Astrocyte of the hippocampus (primary cell): ENCODE measurements at regions not wholly inside any gene's neighbourhood (a gene's known extent, or its start where the extent isn't known, plus 50 kb on each side); places are given as distances from the start of the nearest gene placed in this dataset.
A peak's percentile ranks its signal among the peaks of the same experiment; 100 is the strongest.

Experiments
- DNase-seq: peaks from one replicate; pipeline ENCODE4 v3.0.0; 2011; ENCODE audit warnings: low read depth, low spot score

- DNase-seq: peak; percentile 59
Observed at GRCh38 chr4:27836523-27836922, 975.9 kb downstream of the STIM2 start.

DNA sequence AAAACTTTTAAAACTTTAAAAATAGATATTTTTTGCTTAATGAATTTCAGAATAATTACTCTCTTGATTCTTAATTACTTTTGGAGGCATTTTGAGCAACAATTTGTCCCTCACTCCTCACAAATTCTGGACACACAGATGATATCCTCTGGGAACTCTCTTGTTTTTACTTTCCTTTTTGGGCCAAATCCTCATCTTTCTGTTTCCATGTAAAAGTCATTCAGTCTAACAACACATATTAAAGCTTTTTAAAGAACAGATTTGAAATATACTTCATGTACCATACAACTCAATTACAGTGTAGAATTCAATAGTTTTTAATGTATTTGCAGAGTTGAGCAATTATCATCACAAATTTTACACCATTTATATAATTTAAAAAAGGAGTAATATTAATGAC lies 983.1 kb downstream of the STIM2 start:
- DNase-seq: no peak

- no peak for DNase-seq
Observed at GRCh38 chr4:27844376-27844775, 983.7 kb downstream of the STIM2 start.

- no peak for DNase-seq
Observed at GRCh38 chr4:27846951-27847350, 986.3 kb downstream of the STIM2 start.

DNA sequence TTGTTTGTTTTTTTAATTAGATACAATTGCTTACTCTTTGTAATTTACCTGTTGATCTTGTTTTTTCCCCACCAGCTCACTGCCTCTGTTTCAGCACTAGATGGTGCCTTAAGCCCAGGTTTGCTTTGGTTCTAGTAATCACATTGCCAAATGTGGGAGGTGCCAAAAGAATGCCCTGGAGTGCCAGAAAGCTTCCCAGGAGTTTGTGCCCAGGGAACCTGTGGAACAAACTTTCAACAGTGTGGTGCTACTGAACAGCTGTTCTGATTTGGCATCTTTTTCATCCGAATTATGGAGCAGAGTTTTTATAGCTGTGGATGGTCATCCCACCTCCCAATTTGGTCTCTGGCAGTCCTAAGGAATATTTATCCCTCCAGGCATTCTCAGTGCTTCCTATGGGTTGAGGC lies 1000.7 kb downstream of the STIM2 start:
- DNase-seq: peak; percentile 36

DNA sequence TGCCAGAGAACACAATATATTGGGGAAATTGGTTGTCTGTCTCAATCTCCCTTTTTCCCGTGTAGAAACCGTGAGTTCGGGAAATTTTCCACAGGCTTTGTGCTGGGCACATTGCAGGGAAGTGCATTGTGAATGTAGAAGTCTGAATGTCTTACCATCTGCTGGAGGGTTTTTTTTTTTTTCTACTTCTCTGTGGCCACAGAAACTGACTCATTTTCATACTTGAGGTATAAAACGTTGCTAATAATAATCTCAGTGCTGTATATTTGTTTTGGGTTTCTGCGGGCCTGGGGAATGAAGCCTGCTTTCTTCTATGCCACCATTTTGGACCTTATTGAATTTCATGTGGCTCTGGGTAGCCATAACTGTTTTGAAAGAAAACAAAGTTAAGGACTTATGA lies 1001.2 kb downstream of the STIM2 start:
- DNase-seq: peak; percentile 16

DNA sequence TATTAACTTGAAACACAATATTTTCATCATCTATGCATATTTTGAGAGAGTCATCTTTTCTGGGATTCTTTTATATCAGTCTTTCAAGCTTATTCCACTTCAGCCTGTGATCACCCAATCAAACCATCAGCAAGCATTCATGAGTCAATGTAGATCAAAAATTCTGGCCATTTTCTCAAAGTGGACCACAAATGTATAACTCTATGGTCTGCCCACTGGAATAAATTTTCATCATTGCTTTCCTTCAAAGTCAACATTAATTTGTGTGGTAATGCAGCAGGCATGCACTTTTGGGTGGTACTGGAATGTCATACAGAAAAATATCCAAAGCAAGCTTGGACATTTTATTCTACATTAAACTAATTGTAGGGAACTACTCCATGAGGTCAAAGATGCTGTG lies 1013.0 kb downstream of the STIM2 start:
- peak; percentile 3 for DNase-seq

GRCh38 chr4:27881705-27882104 lies 1021.1 kb downstream of the STIM2 start:
- no peak for DNase-seq

GRCh38 chr4:27886120-27886519 lies 1025.5 kb downstream of the STIM2 start:
- DNase-seq: no peak

- no peak for DNase-seq
Observed at GRCh38 chr4:27887646-27888045, 1027.0 kb downstream of the STIM2 start.

DNA sequence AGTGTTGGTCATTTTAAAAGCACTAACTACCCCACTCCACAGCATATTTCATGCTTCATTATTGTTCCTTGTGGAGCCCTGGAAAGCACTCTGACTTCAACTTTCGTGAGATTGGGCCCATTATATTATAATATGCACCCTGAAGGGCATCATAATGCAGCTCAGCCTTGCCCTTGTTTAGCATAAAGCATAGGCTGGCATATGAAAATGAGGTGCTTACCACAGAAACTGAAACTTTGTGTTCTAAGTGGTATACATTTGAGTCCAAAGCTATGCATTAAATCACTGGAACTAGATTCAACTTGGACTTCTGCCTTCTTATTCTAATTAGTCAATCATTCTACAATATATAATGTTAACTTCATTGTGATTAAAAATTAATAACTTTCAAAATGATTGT lies 1027.9 kb downstream of the STIM2 start:
- DNase-seq: no peak

DNA sequence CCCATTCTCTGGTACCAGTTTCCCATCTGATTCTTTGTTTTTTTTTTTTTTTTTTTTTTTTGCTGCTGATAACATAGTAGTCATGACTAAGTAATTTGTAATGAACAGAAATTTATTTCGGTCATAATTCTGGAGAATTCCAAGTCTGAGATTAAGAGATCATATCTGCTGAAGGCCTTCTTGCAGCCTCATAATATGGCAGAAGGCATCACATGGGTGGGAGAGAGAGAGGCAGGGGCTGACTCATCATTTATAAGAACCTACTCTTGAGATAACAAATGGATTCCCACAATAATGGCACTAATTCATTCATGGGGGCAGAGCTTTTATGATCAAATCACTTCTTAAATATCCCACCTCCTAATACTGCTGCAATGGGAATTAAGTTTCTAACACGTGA lies 1034.3 kb downstream of the STIM2 start:
- no peak for DNase-seq

GRCh38 chr4:27908356-27908755 lies 1047.7 kb downstream of the STIM2 start:
- DNase-seq: no peak

DNA sequence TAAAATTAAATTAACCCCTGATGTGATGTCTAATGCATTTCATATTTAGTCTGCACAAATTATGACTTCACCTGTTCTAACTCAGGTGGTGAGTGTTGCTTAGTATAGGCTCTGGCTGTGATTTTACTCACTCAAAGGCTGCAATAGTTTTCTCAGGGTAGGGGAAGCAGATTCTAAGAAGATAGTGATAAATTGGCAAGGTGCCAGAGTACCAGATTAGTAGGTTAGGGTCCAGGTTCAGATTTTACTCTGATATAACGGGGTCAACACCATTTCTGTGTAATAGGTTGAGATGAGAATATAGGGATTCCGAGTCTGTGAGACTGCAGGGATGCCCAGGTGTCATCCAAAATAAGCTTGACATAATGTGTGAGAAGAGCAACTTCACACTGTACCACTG lies 1049.6 kb downstream of the STIM2 start:
- DNase-seq: no peak

DNA sequence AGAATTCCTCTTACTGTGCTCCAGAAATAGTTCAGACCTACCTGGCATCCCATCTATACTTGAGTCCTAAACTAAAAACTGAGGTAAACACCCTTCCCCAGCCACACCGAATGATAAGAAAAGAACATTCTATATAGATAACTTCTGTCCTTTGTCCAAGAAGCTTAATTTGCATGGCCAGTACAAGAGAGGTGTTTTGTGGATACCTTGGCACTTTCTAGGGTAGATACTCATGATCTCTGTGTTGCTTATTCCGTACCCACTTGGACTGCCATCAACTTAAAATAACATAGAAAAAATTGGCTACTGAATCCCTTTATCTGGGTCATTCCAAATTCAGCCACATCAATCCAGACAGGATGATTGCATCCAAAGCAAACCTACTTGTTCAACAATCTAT lies 1050.4 kb downstream of the STIM2 start:
- DNase-seq: no peak

- DNase-seq: no peak
Observed at GRCh38 chr4:27913738-27914137, 1053.1 kb downstream of the STIM2 start.

DNA sequence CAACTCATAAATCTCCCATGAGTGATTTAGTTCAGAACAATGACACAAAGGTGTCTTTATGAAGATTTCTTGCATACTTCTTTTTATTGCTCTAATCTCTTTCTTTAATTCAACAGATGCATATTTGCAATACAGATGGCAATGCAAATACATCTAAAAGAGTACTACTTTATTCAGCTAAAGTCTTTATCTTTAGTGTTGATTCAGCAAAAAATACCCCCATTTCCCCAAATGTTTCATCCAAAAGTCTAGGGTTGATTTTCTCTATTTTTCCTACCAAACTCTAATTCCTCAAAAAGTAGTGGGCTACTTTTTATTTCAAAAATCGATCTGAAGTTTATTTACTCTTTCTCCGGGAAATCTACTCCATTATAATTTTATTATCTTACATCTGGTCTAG lies 1055.2 kb downstream of the STIM2 start:
- no peak for DNase-seq

DNA sequence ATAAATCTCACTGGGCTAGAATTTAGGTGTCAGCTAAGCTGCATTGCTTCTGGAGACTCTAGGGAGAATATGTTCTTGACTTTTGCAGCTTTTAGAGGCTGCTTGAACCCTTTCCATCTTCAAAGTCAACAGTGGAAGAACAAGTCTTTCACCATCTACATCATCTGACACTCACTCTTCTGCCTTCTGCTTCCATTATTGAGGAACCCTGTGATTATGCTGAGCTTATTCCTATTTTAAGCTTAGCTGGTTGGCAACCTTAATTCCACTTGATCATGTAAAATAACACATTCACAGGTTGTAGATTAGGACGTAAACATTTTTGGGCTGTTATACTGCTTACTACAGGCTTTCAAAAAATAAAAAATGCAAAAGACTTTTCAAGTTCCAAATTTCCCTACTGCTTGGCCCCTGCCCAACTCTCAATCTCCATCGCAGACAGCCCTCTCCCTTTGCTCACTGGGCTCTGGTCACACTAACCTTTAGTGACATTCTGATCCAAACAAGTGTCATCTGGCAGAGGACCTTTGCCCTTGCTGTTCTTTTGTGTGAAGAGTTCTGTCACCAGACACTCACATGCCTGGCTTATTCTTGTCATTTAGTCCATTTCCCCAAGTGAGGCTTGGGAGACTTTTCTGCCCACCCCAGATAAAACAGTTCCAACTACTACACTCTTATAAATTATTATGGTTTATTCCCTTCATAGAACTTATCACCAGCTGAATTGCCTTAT lies 1056.0 kb downstream of the STIM2 start:
- no peak for DNase-seq

DNA sequence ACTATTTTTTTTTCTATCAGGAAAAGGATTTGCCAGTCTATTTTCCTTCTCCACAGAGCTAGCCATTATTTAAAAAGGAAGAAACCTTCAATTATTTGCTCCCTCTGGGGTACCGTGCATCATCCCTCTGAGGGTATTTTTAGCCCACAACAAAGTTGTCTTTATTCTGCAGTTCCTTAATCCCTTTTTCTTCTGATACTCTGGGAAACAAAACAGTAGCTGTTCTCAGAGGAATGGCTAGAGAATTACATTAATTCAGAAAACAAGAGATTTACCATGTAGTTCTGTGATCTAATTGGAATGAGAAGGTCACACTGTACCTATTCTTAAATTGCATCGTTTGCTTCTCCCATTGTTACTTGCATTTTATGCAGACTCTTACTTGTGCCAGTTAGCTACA lies 1056.7 kb downstream of the STIM2 start:
- DNase-seq: no peak

DNA sequence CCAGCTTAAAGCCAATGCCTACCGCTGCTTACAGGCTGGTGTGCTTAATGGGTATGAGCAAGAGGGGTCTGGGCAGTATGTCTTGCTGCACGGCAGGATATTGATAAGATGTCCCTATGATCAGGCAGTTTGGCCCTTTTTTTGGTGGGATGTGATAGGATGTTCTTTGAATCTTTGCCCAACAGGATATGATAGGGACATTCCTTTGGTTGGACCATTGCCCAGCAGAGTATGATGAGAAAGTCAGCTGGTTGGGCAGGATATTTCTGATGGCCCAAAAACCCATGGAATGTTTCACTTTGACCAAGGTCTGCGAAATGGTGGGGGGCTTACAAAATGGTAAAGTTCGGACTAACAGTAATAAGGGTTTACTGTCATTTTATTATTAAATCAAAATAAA lies 1060.6 kb downstream of the STIM2 start:
- no peak for DNase-seq

DNA sequence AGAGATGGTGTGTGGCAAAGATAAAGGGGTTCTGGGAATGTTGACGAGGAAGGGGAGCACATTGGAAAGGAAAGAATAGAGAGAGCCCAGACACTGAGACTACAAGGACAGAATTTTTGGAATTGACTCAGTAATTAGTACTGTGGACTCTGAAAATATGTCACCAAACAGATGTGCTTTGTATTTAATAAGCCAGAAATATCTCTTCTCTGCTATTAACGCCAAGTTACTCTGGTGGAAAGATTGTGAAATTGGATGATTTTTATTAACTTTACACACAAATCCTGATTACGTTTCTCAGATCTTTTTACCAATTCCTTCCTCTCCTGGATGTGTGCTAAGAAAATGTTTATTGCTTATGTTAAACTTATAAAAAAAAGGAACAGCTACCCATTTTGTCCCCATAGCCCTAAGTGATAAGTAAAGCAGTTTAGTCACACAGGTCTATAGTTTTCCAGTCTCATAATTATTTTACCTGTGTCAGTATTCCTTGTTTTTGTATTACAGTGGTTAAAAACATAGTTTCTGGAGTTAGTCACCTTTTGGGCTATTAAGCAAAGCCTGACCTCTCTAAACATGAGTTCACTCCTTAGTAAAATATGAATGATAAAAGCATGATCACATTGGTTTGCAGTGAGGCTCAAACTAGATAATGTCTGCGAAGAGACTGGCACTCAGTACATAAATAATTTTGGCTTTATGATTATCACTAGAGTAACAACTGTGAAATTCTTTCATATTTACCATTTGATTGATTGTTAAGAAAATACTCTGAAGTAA lies 1068.3 kb downstream of the STIM2 start:
- DNase-seq: no peak

DNA sequence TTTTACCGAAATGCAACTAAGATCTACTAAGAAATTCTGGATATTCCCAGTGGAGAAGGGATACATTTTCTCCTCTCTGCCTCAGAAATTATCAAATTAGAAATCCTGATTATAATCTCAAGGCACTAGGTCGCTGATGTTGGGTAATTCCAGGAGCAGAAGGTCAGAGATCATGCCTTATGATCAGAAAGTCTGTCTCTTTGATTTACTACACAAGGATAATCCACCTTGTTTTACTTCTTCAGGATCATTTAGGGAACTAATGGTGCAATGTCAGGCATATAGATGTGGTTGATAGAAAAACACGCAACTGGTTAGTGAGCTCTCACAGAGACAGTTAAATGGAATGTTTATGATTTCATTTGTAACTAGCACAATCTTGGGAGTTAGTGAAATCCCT lies 1069.7 kb downstream of the STIM2 start:
- no peak for DNase-seq

DNA sequence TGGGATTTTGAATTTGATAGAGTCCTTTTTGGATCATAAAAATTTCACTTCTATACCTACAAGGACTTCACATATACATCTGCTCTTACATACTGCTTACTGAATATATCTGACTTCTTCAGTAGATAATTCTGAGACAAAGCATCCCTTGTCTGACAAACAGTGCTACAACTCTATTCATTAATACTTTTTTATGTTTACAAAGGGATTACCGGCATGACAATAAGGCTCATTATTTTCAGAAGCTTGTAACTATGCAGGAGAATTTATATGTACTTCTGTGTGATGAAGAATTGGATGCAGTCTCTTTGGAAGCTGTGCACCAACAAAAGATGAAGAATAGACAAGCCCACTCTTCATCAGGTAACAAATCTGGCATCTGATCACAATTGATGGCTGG lies 1070.3 kb downstream of the STIM2 start:
- DNase-seq: no peak
